Stimulated activated CD4-positive, alpha-beta T cell treated with anti-CD3 and anti-CD28 coated beads, TNF-alpha, amount 100 ng/mL, for 48 hours (primary cell): ENCODE measurements at regions not wholly inside any gene's neighbourhood (a gene's known extent, or its start where the extent isn't known, plus 50 kb on each side); places are given as distances from the start of the nearest gene placed in this dataset.

Source experiments
- DNase-seq, 3 donors: peaks; one replicate each; pipeline ENCODE4 v3.0.0-alpha.2; 2020; ENCODE audit warnings: low read depth in 3 of 3

- no peak for DNase-seq
These were observed 59.1 kb upstream of the TMEM244 start for GRCh38 chr6:129920103-129920798.

- DNase-seq = no peak
These were observed 50.6 kb upstream of the TMEM244 start for GRCh38 chr6:129911732-129912131.
